LNCaP clone FGC (cell line): ENCODE measurements at regions not wholly inside any gene's neighbourhood (a gene's known extent, or its start where the extent isn't known, plus 50 kb on each side); places are given as distances from the start of the nearest gene placed in this dataset.

Experiments used
- DNase-seq: peaks from one replicate; pipeline ENCODE4 v3.0.0-alpha.2; 2011; ENCODE audit warnings: low read depth
- H3K4me3 ChIP-seq: 2 replicates; pipeline ENCODE4 v1.5.1; 2011; ENCODE audit warnings: mild to moderate bottlenecking, low read depth, low read length, control low read depth
- CTCF ChIP-seq: IDR thresholded peaks from 2 replicates; pipeline ENCODE4 v1.5.1; 2012; ENCODE audit warnings: mild to moderate bottlenecking; ENCODE audit not compliant: control insufficient read depth, insufficient read depth; ENCODE audit errors: extremely low read depth

GRCh38 chr12:46556105-46556559, 183.6 kb upstream of the SLC38A2 start:
- TF ChIP-seq CTCF = no peak

GRCh38 chr12:46555406-46555852, 182.9 kb upstream of the SLC38A2 start:
- TF ChIP-seq CTCF = no peak
- no peak for DNase-seq
- H3K4me3 ChIP-seq = no peak overlapping the region

More at GRCh38 chr12:46556105-46556559, 183.6 kb upstream of the SLC38A2 start:
- DNase-seq = no peak
- no peak overlapping the region for H3K4me3 ChIP-seq

DNA sequence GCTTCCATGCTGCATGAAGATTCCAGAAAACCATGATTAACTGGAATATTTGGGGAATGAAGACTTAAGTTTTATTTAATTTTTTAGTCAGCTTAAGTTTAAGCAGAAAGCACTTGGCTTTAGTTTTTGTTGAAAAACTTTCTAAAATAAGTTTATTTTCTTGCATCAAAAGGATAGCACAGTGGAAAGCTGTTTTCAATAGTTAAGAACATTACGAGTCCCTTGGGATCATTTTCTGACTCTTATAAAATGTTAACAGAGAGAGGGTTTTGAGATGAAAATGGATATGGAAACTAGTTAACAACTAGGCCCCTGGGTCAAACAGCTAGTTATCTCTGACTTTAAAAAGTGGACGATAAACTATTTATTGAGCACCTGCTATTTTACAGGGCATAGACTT, 181.9 kb upstream of the SLC38A2 start:
- no peak for DNase-seq
- TF ChIP-seq CTCF = no peak
- H3K4me3 ChIP-seq = no peak overlapping the region

GRCh38 chr12:46553911-46554310, 181.3 kb upstream of the SLC38A2 start:
- no peak for DNase-seq
- no peak for TF ChIP-seq CTCF
- no peak overlapping the region for H3K4me3 ChIP-seq

GRCh38 chr12:46553266-46553665, 180.7 kb upstream of the SLC38A2 start:
- no peak for DNase-seq
- H3K4me3 ChIP-seq = no peak overlapping the region
- no peak for TF ChIP-seq CTCF

GRCh38 chr12:46550266-46550879, 177.8 kb upstream of the SLC38A2 start:
- no peak for DNase-seq
- H3K4me3 ChIP-seq = no peak overlapping the region
- no peak for TF ChIP-seq CTCF
